K562 (cell line): ENCODE measurements at regions not wholly inside any gene's neighbourhood (a gene's known extent, or its start where the extent isn't known, plus 50 kb on each side); places are given as distances from the start of the nearest gene placed in this dataset.

Experiments
- ATAC-seq: fragments of 200-7000 bp; cut with Tn5 transposase; 3 replicates; pipeline ENCODE4 v1.9.1; 2020; ENCODE audit warnings: moderate library complexity
- BruUV-seq: library from RNA; stranded (reverse); fragments of 400-500 nt; replicated peaks from 2 replicates; lab custom pipeline; 2021; lab: Mats Ljungman, UMichigan
- CTCF ChIA-PET: fragments of 300-600 bp; formaldehyde crosslinking; extraction: SDS; loops from one replicate; lab custom pipeline; 2021; ENCODE audit warnings: low intra/inter-chr PET ratio; lab: Yijun Ruan, JAX
- POLR2A ChIA-PET: fragments of 300-600, 350-650 bp; sonication (Branson Sonifier 250); formaldehyde crosslinking; extraction: SDS; loops from one replicate; lab custom pipeline; 2021; ENCODE audit warnings: antibody characterized with exemption, inconsistent platforms; lab: Yijun Ruan, JAX
- DNase-seq, 4 experiments: peaks; one replicate each; pipeline versions ENCODE4 v3.0.0 to v3.0.0-alpha.2; 2011 to 2018; ENCODE audit warnings: low spot score in 3 of 4, mixed read lengths in 3 of 4; ENCODE audit errors: extremely low read depth in 1 of 4
- FAIRE-seq: peaks from 2 replicates; lab custom pipeline; 2011; peaks lifted over from hg19 to GRCh38; lab: Jason Lieb, UNC
- H2AFZ ChIP-seq: 2 replicates; pipeline ENCODE4 v1.6.0; 2011; ENCODE audit warnings: low read depth, low read length, control low read depth, inconsistent platforms
- H3K27ac ChIP-seq: fragments of 200-600 bp; 3 replicates; pipeline ENCODE4 v1.8.0; 2011; ENCODE audit warnings: low read depth, mild to moderate bottlenecking, control low read depth, inconsistent platforms, low read length, moderate library complexity, mixed read lengths; ENCODE audit errors: extremely low read depth
- H3K27me3 ChIP-seq, 2 experiments: fragments of 300-600 bp in 1 of 2; 2 replicates in 1 of 2; 3 replicates in 1 of 2; pipeline versions ENCODE4 v1.6.0 to v1.8.0; 2011; ENCODE audit warnings: inconsistent platforms in 2 of 2, low read length in 2 of 2, mild to moderate bottlenecking in 1 of 2, mixed read lengths in 1 of 2, moderate library complexity in 1 of 2; ENCODE audit not compliant: control insufficient read depth in 2 of 2, insufficient read depth in 2 of 2
- H3K36me3 ChIP-seq: fragments of 300-600 bp; 3 replicates; pipeline ENCODE4 v1.8.0; 2011; ENCODE audit warnings: mild to moderate bottlenecking, low read length, inconsistent platforms; ENCODE audit not compliant: control insufficient read depth, insufficient read depth
- H3K4me1 ChIP-seq, 2 experiments: fragments of 200-600 bp in 1 of 2; replicated peaks in 1 of 2; 2 replicates in 1 of 2; 3 replicates in 1 of 2; pipeline versions ENCODE4 v1.5.1 to v1.8.0; 2011; ENCODE audit warnings: inconsistent platforms in 2 of 2, low read length in 2 of 2, mild to moderate bottlenecking in 1 of 2, mixed read lengths in 1 of 2, moderate library complexity in 1 of 2; ENCODE audit not compliant: control insufficient read depth in 2 of 2, insufficient read depth in 2 of 2
- H3K4me2 ChIP-seq: 2 replicates; pipeline ENCODE4 v1.6.1; 2011; ENCODE audit warnings: low read length, control low read depth, inconsistent platforms, mixed read lengths; ENCODE audit not compliant: insufficient read depth
- H3K4me3 ChIP-seq: fragments of 200-600 bp; sonication (generic), shearing (Covaris generic); 2 replicates; pipeline ENCODE4 v1.5.1; 2016; ENCODE audit warnings: control low read depth, inconsistent platforms
- H3K79me2 ChIP-seq: fragments of 200-600 bp; 3 replicates; pipeline ENCODE4 v1.8.0; 2011; ENCODE audit warnings: low read length, inconsistent platforms; ENCODE audit not compliant: control insufficient read depth, insufficient read depth
- H3K9ac ChIP-seq, 2 experiments: 2 replicates each; pipeline versions ENCODE4 v1.6.0 to v1.6.1; 2011; ENCODE audit warnings: low read depth in 2 of 2, low read length in 2 of 2, control low read depth in 1 of 2, inconsistent platforms in 1 of 2, mild to moderate bottlenecking in 1 of 2, mixed read lengths in 1 of 2; ENCODE audit not compliant: insufficient read depth in 1 of 2
- H3K9me1 ChIP-seq: one replicate; pipeline ENCODE4 v1.6.0; 2011; ENCODE audit warnings: inconsistent platforms, mild to moderate bottlenecking, low read length, moderate library complexity; ENCODE audit not compliant: control insufficient read depth, insufficient read depth
- H3K9me3 ChIP-seq: replicated peaks from 2 replicates; pipeline ENCODE4 v1.5.1; 2011; ENCODE audit warnings: low read depth, low read length, inconsistent platforms; ENCODE audit not compliant: control insufficient read depth, insufficient read depth
- H4K20me1 ChIP-seq: replicated peaks from 2 replicates; pipeline ENCODE4 v1.6.1; 2011; ENCODE audit warnings: low read length, inconsistent platforms, mixed read lengths; ENCODE audit not compliant: control insufficient read depth, insufficient read depth
- ARID1B ChIP-seq: fragments of 450-650 bp; IDR thresholded peaks from 2 replicates; pipeline ENCODE4 v1.6.1; 2016; ENCODE audit warnings: antibody characterized with exemption, mild to moderate bottlenecking, inconsistent platforms
- CREB1 ChIP-seq, 2 experiments: sonication (generic) in 1 of 2; formaldehyde crosslinking in 1 of 2; IDR thresholded peaks; 2 replicates each; pipeline versions ENCODE4 v1.6.1 to v1.8.0; 2012 to 2022; ENCODE audit warnings: inconsistent platforms in 1 of 2, mild to moderate bottlenecking in 1 of 2, missing genetic modification reagents in 1 of 2, moderate library complexity in 1 of 2
- CSDE1 ChIP-seq, 2 experiments: fragments of 450-650 bp; IDR thresholded peaks; 2 replicates each; pipeline ENCODE4 v1.6.1; 2016; ENCODE audit warnings: mild to moderate bottlenecking in 1 of 2
- MEIS2 ChIP-seq: fragments of 450-650 bp; IDR thresholded peaks from 2 replicates; pipeline ENCODE4 v1.6.1; 2014; ENCODE audit warnings: mild to moderate bottlenecking; ENCODE audit not compliant: partially characterized antibody
- MYNN ChIP-seq, 2 experiments: sonication (generic); formaldehyde crosslinking in 1 of 2; IDR thresholded peaks; 2 replicates each; pipeline versions ENCODE4 v1.5.0 to v1.6.1; 2016 to 2020; ENCODE audit warnings: antibody characterized with exemption in 1 of 2, missing genetic modification reagents in 1 of 2
- NR2C2 ChIP-seq, 2 experiments: fragments of 200-800 bp in 1 of 2; sonication (Bioruptor generic) in 1 of 2; sonication (generic) in 1 of 2; formaldehyde crosslinking in 1 of 2; IDR thresholded peaks; 2 replicates each; pipeline versions ENCODE4 v1.6.1 to v1.8.0; 2016 to 2022; ENCODE audit warnings: mild to moderate bottlenecking in 1 of 2, missing compliant biosample characterization in 1 of 2, missing genetic modification characterization in 1 of 2, missing genetic modification reagents in 1 of 2
- SIN3B ChIP-seq: fragments of 450-650 bp; IDR thresholded peaks from 2 replicates; pipeline ENCODE4 v1.6.1; 2017; ENCODE audit warnings: low read depth, mild to moderate bottlenecking, moderate library complexity
- ZNF239 ChIP-seq: fragments of 250-450 bp; sonication (Bioruptor Pico); IDR thresholded peaks from 2 replicates; pipeline ENCODE4 v1.4.0; 2020; ENCODE audit warnings: mild to moderate bottlenecking
- ZNF274 ChIP-seq: IDR thresholded peaks from 2 replicates; pipeline ENCODE4 v1.6.1; 2011; ENCODE audit warnings: low read depth, mild to moderate bottlenecking, low read length, moderate library complexity, borderline replicate concordance
- WGBS: fragments of 100-300 bp; shearing (Covaris generic); methylation state at CpG from one replicate; pipeline ENCODE4 v1.1.6; 2016; ENCODE audit warnings: low coverage, mixed read lengths; ENCODE audit not compliant: insufficient coverage; ENCODE audit errors: missing lambda C conversion rate; 5-methylcytosine and 5-hydroxymethylcytosine counted together
- in situ Hi-C: fragments of 300-500 bp; cut with MboI; formaldehyde crosslinking; loops from 4 replicates; pipeline ENCODE4 v1.15.0; 2018; ENCODE audit warnings: inconsistent platforms, mixed read lengths
- intact Hi-C: fragments of 100-400 bp; cut with micrococcal nuclease; formaldehyde crosslinking; loops from 2 replicates; pipeline ENCODE4 v1.14.2; 2022

DNA sequence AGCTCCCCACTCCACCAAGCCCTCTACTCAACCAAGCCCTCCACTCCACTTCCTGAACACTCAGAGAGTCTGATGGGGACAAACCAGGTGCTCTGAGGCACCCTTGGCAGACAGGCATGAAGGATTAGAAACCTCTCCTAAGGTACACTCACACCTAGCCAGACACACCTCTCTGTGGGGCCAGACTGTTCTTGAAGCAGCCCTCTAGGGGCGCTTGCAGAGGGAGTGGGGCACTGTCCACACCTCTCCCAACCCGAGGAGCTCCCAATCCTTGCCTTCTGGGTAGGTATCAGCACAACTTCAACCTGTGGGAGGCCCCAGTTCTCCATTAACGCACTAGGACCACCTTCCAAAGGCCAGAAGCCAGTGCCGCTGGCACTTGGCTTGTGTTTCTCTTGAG lies 108.7 kb upstream of the VSTM2B start (continued):
- no peak for TF ChIP-seq ARID1B
- no peak for TF ChIP-seq SIN3B
- no peak for TF ChIP-seq MEIS2
- TF ChIP-seq MYNN (IDR thresholded peaks at IDR 0.05) = no peak
- TF ChIP-seq MYNN (CRISPR knock-in tag; IDR thresholded peaks at IDR 0.05) = no peak
- TF ChIP-seq ZNF274 = no peak
- TF ChIP-seq CREB1 (IDR thresholded peaks at IDR 0.05) = no peak
- TF ChIP-seq CREB1 (CRISPR knock-in tag; IDR thresholded peaks at IDR 0.05) = no peak
- TF ChIP-seq CSDE1 (IDR thresholded peaks at IDR 0.05) = no peak

DNA sequence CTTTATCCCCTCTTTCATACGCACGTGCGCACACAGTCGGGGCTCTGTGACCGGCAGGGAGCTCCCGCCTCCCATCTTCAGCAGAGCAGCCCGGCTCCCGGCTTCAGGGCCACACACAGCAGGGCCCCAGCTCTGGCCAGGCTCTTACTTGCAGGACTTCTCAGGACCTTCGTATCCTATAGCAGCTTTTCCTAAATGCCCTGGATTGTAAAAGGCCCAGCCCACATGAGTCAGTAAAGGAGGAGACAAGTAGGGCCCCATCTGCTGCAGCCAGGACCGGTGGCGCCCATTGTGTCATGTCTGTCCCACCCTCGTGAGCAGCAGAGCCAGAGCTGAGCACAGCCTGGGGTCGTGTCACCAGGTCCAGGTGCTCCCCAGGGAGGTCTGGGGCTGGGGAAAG lies 107.6 kb upstream of the VSTM2B start:
- CTCF ChIA-PET = no interaction called here
- no peak for FAIRE-seq
- no peak for TF ChIP-seq NR2C2 (CRISPR knock-in tag; IDR thresholded peaks at IDR 0.05)
- no peak for TF ChIP-seq NR2C2 (tag; IDR thresholded peaks at IDR 0.05)
- peak; percentile 88 for TF ChIP-seq ZNF239 (CRISPR knock-in tag)
- Histone ChIP-seq H3K4me1 (no peaks in the 10 kb centered on the region), H3K4me3 (no peak overlapping the region), H3K9me3 (no peaks in the 10 kb centered on the region), H3K9ac (no peak overlapping the region), H3K36me3 (no peaks in the 10 kb centered on the region), H3K4me2 (no peak overlapping the region), H3K79me2 (no peaks in the 10 kb centered on the region), H4K20me1 (no peaks in the 10 kb centered on the region; the same call in 1 of the 2 replicates), H3K9me1 (no peaks in the 10 kb centered on the region), H3K27ac (no peak overlapping the region), H2AFZ (no peak overlapping the region), H3K27me3 (no peaks in the 10 kb centered on the region; a peak in 1 of 5 replicates)
- ATAC-seq = no peak
- no peak for DNase-seq
- POLR2A ChIA-PET = interaction anchor here (0.7 kb wide), 1 partner anchor 22 kb away, joined by 3 read pairs; no protein-coding TSS in a partner anchor
- no TSS peak for BruUV-seq
- 1% methylated on average over 13 of the region's 13 CpGs for WGBS
- in situ Hi-C loops = no loop called here
- intact Hi-C loops = no loop called here
